GM21576 (cell line): ENCODE measurements at regions not wholly inside any gene's neighbourhood (a gene's known extent, or its start where the extent isn't known, plus 50 kb on each side); places are given as distances from the start of the nearest gene placed in this dataset.
"Not testable (repeated sequence)": the region's sequence is repeated elsewhere in the genome, so short reads cannot be mapped to it uniquely, and the experiment has no call there.

ENCODE experiments used
- ATAC-seq: cut with Tn5 transposase; IDR thresholded peaks from one replicate; pipeline ENCODE4 v1.9.1; 2021; ENCODE audit warnings: mild to moderate bottlenecking, moderate library complexity; ENCODE audit not compliant: unreplicated experiment

DNA sequence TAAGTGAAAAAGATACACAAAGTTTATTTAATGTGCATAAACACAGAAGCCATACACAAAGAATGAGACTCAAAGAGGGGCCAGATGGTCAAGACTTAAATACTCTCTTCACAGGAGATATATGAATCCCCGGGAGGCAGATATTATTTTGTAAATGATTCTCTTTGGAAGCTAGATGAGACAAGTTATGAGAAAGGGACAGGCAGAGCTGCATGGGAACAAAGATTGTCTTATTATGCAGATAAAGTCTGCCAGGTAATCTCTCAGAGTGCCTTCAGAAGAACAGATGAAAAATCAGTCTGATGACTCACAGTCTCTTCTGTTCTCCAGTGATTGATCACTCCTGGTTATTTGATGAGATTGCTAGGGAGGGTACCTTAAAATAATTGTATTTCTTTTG, 89.0 kb downstream of the NAF1 start:
- no peak for ATAC-seq

DNA sequence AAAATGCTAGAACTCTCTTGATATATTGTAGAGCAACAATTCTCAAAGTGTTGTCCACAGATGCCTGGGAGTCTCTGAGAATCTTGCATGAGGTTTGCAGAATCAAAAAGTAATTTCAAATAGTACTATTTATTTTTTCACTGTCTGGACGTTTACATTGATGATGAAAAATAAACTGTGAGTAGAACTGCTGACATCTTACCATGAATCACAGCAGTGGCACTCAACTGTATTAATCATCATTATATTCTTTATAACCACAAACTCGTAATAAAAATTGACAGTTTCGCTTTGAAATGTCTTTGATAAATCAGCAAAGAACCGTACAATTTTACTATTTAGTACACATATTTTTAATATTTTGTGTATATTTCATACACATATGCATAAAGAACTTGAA, 94.5 kb downstream of the NAF1 start:
- no peak for ATAC-seq

- no peak for ATAC-seq
Observed at GRCh38 chr4:163071308-163071707, 95.4 kb downstream of the NAF1 start.

- ATAC-seq: no peak
Observed at GRCh38 chr4:163070023-163070422, 96.7 kb downstream of the NAF1 start.

- no peak for ATAC-seq
Observed at GRCh38 chr4:163063891-163064290, 102.8 kb downstream of the NAF1 start.

DNA sequence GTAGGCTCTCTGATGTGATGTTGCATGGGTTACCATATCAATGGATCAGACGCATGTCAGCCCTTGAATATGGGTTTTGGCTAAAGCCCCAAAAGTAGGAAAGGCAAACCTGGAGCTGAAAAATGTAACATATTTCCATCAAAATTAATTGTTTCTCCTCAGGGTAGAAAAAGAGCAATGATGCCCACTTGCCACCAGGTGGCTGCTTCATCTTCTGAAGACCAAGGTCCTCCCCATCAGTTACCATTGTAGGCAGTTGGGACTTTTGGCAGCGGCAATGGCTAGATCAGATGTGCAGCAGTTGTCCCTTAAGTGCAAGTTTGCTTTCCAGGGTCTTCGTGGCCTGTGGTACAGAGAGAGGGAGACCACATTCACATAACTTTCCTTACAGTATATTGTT, 118.2 kb downstream of the NAF1 start:
- ATAC-seq: peak; percentile 82

GRCh38 chr4:163042306-163042705, 124.4 kb downstream of the NAF1 start:
- ATAC-seq: no peak

- ATAC-seq: no peak
Observed at GRCh38 chr4:163017135-163017534, 149.6 kb downstream of the NAF1 start.

- ATAC-seq: no peak
Observed at GRCh38 chr4:163012816-163013215, 153.9 kb downstream of the NAF1 start.

DNA sequence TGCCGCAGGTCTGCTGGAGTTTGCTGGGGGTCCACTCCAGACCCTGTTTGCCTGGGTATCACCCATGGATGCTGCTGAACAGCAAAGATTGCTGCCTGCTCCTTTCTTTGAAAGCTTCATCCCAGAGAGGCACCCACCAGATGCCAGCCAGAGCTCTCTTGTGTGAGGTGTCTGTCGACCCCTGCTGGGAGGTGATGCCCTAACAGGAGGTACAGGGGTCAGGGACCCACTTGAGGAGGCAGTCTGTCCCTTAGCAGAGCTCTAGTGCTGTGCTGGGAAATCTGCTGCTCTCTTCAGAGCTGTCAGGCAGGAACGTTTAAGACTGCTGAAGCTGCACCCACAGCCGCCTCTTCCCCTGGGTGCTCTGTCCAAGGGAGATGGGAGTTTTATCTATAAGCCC, 162.7 kb downstream of the NAF1 start:
- ATAC-seq: no peak

DNA sequence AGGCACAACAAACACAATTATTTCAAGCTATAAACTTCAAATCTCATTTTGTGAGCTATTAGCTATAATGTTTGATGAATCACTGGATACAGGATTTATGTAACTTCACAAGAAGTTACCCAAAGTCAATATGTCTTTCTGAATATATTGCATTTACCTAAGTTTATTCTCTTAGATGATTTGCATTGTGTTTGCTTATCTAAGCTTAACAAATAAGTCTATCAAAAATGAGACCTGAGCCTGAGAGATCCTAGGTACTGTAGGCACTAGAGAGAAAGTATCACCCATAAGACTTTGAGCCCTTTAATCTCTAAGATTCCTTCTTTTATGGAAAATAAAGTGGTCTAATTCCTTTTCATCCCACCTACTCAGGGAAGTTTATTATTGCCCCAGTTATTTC, 178.2 kb downstream of the NAF1 start:
- no peak for ATAC-seq

DNA sequence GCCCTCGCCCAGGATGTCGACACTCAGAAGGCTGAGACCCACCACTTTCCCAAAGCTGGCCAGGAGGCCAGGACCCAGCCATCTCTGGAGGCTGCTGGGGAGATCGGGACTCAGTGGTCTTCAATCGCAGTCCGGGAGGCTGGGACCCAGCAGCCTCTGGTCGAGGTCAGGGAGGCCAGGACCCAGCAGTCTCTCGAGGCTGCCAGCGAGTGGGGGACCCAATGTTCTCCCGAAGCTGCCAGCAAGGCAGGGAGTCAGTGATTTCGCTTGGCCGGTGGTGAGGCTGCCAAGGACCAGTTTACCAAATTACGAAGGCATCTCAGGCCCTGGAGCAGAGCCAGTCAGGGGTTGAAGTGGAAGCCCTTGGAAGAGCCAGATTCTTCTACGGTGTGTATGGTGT, 181.6 kb downstream of the NAF1 start:
- no peak for ATAC-seq

GRCh38 chr4:162984621-162985020, 182.1 kb downstream of the NAF1 start:
- no peak for ATAC-seq

GRCh38 chr4:162981823-162982222, 184.9 kb downstream of the NAF1 start:
- no peak for ATAC-seq

DNA sequence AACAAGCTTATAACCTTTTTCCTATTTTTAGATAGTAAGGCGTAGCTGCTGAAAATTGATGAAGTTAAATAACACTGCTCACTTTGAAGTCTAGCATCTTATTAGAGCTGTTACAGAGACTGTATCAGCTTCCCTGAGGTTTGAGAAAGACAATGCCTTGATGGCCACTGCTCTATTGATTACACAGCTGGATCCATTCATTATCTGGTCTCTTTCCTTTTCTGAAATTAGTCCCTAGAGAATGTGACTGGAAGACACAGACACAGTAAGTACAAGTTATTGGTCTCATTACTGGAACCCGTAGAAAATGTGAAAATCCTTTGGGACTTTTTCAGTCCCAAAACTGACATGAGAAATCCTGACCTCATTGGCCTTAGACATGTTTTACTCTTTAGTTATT, 188.3 kb downstream of the NAF1 start:
- no peak for ATAC-seq

GRCh38 chr4:162977788-162978187, 188.9 kb downstream of the NAF1 start:
- no peak for ATAC-seq

GRCh38 chr4:162972661-162973330, 193.9 kb downstream of the NAF1 start:
- no peak for ATAC-seq

- ATAC-seq: no peak
Observed at GRCh38 chr4:162969194-162969593, 197.5 kb downstream of the NAF1 start.

DNA sequence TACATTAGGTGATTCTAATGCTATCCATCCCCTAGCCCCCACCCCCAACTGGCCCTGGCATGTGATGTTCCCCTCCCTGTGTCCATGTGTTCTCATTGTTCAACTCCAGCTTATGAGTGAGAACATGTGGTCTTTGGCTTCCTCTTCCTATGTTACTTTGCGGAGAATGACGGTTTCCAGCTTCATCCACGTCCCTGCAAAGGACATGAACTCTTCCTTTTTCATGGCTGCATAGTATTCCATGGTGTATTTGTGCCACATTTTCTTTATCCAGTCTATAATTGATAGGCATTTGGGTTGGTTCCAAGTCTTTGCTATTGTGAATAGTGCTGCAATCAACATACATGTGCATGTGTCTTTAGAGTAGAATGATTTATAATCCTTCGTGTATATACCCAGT, 200.7 kb downstream of the NAF1 start:
- ATAC-seq: not testable (repeated sequence)

- ATAC-seq: peak; percentile 52
Observed at GRCh38 chr4:162959046-162959445, 207.6 kb downstream of the NAF1 start.

- ATAC-seq: no peak
Observed at GRCh38 chr4:162957521-162958143, 209.1 kb downstream of the NAF1 start.

- no peak for ATAC-seq
Observed at GRCh38 chr4:162954976-162955375, 211.7 kb downstream of the NAF1 start.

DNA sequence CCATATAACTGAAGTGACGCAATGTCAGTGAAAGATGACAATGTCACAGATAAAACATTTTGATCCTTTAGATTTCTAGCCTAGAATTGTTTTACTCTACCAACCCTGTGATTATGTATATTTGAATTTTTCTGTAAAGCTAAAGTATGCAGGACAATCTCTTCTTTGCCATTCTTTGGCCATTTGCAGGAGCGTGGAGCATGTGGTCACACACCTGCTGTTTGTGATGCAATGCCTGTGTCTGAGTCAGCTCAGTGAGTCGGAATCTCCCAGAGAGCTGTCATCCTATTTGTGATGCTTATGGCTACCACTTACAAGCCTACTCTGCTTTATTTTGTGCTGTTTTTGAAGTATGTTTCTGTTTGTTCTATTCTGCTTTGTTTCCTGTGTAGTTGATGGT, 214.5 kb downstream of the NAF1 start:
- ATAC-seq: no peak
